ENCODE measurements at regions not wholly inside any gene's neighbourhood (a gene's known extent, or its start where the extent isn't known, plus 50 kb on each side); places are given as distances from the start of the nearest gene placed in this dataset.

- H3K9me3 ChIP-seq: peaks cover 0 to 5% (median 0%) of the 10 kb centered on the region in 3 donors
- H3K4me3 ChIP-seq: no peak overlapping the region
- H3K36me3 ChIP-seq: peaks cover 0 to 57% of the 10 kb centered on the region in 2 donors
- 72 to 100% methylated on average over 2 to 3 of the region's 3 CpGs for WGBS, 2 donors (ENCODE audit: low coverage in 1 of 2)
- no peaks in the 10 kb centered on the region for H3K27me3 ChIP-seq
- H3K4me1 ChIP-seq: peaks cover 0 to 14% (median 0%) of the 10 kb centered on the region in 3 donors
- TF ChIP-seq EP300 (IDR thresholded peaks at IDR 0.05) (no peak), CTCF (IDR thresholded peaks at IDR 0.05) (no peak), POLR2A (IDR thresholded peaks at IDR 0.05) (no peak), POLR2AphosphoS5 (IDR thresholded peaks at IDR 0.05) (no peak)
- no peak overlapping the region for H3K27ac ChIP-seq
- no peak for ATAC-seq
Observed at GRCh38 chr19:5249526-5249925, 91.1 kb downstream of the PTPRS start.

- Histone ChIP-seq H3K4me3 (no peak overlapping the region), H3K9me3 (no peaks in the 10 kb centered on the region), H3K27me3 (no peaks in the 10 kb centered on the region), H3K27ac (no peak overlapping the region), H3K36me3 (peaks cover 0 to 61% of the 10 kb centered on the region in 2 donors), H3K4me1 (peaks cover 0 to 14% (median 0%) of the 10 kb centered on the region in 3 donors)
- ATAC-seq: no peak
- TF ChIP-seq EP300 (IDR thresholded peaks at IDR 0.05) (no peak), CTCF (IDR thresholded peaks at IDR 0.05) (no peak), POLR2AphosphoS5 (IDR thresholded peaks at IDR 0.05) (no peak), POLR2A (IDR thresholded peaks at IDR 0.05) (no peak)
- WGBS, 2 donors (ENCODE audit: low coverage in 1 of 2): 75 to 84% methylated on average over 7 to 20 of the region's 25 CpGs
Observed at GRCh38 chr19:5247957-5248705, 92.5 kb downstream of the PTPRS start.

- Histone ChIP-seq H3K4me1 (peaks cover 0 to 14% (median 0%) of the 10 kb centered on the region in 3 donors), H3K27ac (no peak overlapping the region), H3K9me3 (no peaks in the 10 kb centered on the region), H3K4me3 (no peak overlapping the region), H3K36me3 (peaks cover 0 to 75% of the 10 kb centered on the region in 2 donors), H3K27me3 (no peaks in the 10 kb centered on the region)
- WGBS, 2 donors (ENCODE audit: low coverage in 1 of 2): 70 to 73% methylated on average over 2 to 5 of the region's 10 CpGs
- no peak for TF ChIP-seq POLR2A (IDR thresholded peaks at IDR 0.05)
- no peak for TF ChIP-seq CTCF (IDR thresholded peaks at IDR 0.05)
- no peak for TF ChIP-seq POLR2AphosphoS5 (IDR thresholded peaks at IDR 0.05)
- no peak for ATAC-seq
Observed at GRCh38 chr19:5246554-5247155, 94.0 kb downstream of the PTPRS start.

GRCh38 chr19:5245631-5246553 lies 94.7 kb downstream of the PTPRS start:
- H3K9me3 ChIP-seq: no peaks in the 10 kb centered on the region
- ATAC-seq: no peak
- H3K27ac ChIP-seq: no peak overlapping the region
- H3K36me3 ChIP-seq: peaks cover 0 to 83% of the 10 kb centered on the region in 2 donors
- H3K4me1 ChIP-seq: peaks cover 0 to 11% (median 0%) of the 10 kb centered on the region in 3 donors
- H3K27me3 ChIP-seq: no peaks in the 10 kb centered on the region
- no peak overlapping the region for H3K4me3 ChIP-seq
- TF ChIP-seq CTCF (IDR thresholded peaks at IDR 0.05) (no peak), EP300 (IDR thresholded peaks at IDR 0.05) (no peak), POLR2A (IDR thresholded peaks at IDR 0.05) (no peak), POLR2AphosphoS5 (IDR thresholded peaks at IDR 0.05) (no peak)
- WGBS, 2 donors (ENCODE audit: low coverage in 1 of 2): 93 to 100% methylated on average over 2 to 10 of the region's 38 CpGs

All from gastroesophageal sphincter (tissue), 4 donors.